Activated CD4-positive, alpha-beta T cell treated with anti-CD3 and anti-CD28 coated beads, Interleukin-2, amount 50 U/mL, for 24 hours (primary cell): ENCODE measurements at regions not wholly inside any gene's neighbourhood (a gene's known extent, or its start where the extent isn't known, plus 50 kb on each side); places are given as distances from the start of the nearest gene placed in this dataset.

Source experiments
- DNase-seq, 2 donors: peaks; one replicate each; pipeline ENCODE4 v3.0.0-alpha.2; 2020; ENCODE audit warnings: low read depth in 1 of 2, low spot score in 1 of 2

GRCh38 chr2:196479350-196479749 lies 160.2 kb upstream of the CCDC150 start:
- no peak for DNase-seq

- no peak for DNase-seq
Observed at GRCh38 chr2:196480653-196481323, 158.7 kb upstream of the CCDC150 start.

- DNase-seq, result no peak
Observed at GRCh38 chr2:196481324-196481697, 158.2 kb upstream of the CCDC150 start.

- DNase-seq, result no peak
Observed at GRCh38 chr2:196482119-196483065, 157.1 kb upstream of the CCDC150 start.

DNA sequence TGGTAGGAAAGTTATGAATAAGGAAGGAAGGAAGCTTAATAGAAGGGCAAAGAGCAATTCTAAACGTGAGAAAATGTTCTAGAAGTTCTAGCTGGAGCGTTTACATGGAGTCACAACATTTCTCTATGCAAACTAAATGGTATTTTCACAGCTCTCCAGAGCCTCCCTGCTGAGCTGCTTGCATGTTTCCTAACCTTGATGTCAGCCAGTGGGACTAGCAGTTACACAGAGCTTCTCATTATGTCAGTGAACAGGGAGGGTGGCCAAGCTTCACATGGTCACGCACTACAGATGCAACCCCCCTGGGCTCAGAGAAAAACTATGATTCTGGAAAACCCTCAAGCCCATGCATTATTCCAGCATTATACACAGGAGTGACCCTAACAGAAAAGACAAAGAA lies 153.4 kb upstream of the CCDC150 start:
- DNase-seq, result no peak

GRCh38 chr2:196487417-196487816 lies 152.1 kb upstream of the CCDC150 start:
- no peak for DNase-seq

GRCh38 chr2:196489371-196489770 lies 150.1 kb upstream of the CCDC150 start:
- no peak for DNase-seq

DNA sequence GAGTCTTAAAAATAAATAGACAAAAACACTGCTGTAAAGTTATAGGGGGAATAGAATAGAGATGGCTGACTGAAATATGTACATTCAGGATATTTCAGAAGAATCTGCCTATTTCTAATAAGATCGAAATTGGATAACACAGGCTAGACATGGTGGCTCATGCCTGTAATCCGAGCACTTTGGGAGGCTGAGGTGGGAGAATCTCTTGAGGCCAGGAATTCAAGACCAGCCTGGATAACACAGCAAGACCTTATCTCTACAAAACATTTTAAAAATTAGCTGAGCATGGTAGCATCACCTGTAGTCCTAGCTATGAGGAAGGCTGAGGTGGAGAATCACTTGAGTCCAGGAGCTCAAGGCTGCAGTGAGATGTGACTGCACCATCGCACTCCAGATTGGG lies 146.6 kb upstream of the CCDC150 start:
- DNase-seq, result no peak

- DNase-seq, result no peak
Observed at GRCh38 chr2:196498962-196499361, 140.6 kb upstream of the CCDC150 start.

DNA sequence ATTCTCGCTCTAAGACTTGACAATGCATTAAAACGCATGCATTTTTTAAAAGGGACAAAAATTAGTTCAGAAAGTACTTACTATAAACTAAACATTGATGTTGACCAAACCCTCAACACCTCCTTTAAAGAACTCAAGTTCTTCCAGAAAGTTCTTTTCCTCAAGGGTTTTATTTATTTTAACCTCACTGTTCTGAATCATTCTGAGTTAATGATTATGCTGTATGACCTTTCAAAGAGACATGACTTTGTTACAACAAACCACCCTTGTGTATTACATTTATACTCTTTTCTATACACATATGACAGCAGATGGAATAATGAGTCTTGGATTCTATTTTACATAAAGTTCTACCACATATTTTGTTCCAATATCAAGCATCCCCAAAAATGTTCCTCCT lies 139.8 kb upstream of the CCDC150 start:
- no peak for DNase-seq

DNA sequence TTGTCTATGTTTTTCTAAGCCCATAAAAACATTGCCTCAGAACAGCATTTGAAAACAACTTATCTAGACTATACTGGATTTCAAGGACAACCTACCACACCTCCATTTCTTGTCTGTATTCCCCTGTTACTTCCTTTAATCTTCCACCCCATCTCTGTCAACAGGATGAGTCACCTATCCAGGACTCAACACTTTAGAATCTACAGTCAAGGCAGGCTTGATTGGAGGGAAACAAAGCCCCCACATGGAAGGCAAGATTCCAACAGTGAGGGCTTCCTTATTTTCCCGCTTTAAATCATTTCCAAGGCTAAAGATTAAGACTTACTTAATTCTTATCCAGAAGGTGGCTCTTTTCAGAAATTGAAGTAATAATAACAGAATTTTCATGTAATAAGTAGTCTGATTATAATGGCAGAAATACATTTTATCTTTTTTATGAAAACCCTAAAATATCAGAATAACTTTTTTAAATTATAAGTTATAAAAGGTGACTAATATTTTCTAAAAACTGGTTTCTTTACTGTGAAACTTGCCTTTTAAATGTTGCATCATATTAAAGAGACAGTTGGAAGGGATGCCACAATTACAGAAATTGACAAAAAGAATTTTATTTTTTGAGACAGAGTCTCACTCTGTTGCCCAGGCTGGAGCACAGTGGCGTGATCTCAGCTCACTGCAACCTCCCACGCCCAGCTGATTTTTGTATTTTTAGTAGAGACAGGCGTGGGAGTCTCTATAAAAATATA lies 138.7 kb upstream of the CCDC150 start:
- no peak for DNase-seq

- no peak for DNase-seq
Observed at GRCh38 chr2:196501836-196502235, 137.7 kb upstream of the CCDC150 start.

- DNase-seq, result no peak
Observed at GRCh38 chr2:196502386-196502785, 137.1 kb upstream of the CCDC150 start.

GRCh38 chr2:196503398-196503797 lies 136.1 kb upstream of the CCDC150 start:
- no peak for DNase-seq

GRCh38 chr2:196504788-196505187 lies 134.7 kb upstream of the CCDC150 start:
- DNase-seq, result no peak

- DNase-seq, result no peak
Observed at GRCh38 chr2:196510246-196510645, 129.3 kb upstream of the CCDC150 start.

DNA sequence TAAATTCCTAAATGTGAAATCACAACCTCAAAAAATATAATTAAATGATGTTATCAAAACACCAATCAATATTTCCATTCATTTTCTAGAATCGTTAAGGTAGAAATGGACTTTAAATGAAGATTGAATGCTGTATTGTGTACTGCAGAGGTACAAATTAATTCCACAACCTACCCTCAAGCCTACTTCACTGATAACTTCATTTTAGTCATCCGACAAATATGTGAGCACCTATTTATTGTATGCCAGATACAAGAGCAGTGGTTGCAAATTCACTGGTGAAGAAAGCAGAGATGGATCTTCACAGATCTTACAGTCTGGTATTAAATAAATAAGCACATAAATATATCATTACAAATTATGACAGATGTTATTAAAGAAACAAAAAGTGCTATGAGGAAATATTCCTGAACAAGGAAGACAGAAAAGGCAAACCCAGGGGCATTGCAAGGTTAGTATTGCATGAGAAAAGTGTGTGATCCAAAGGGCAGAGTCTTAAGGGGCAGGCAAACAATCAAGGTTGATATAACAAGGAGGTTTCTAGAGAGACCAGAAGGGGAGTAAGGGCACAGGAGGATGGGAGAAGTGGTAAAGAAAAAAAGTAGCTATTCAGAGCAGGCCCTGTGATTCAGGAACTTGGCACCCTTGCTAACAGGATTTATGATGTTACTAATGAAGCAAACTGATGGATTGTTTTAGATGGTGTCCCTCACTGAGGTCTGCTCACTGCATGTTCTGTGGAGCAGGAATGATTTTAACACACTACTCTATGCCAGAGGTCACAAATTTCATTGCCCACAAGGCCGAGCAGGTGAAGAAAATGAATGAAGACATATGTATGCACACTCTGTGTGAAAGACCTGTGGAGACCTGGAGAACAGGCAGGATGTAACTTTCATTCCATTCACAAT lies 128.0 kb upstream of the CCDC150 start:
- DNase-seq, result no peak

DNA sequence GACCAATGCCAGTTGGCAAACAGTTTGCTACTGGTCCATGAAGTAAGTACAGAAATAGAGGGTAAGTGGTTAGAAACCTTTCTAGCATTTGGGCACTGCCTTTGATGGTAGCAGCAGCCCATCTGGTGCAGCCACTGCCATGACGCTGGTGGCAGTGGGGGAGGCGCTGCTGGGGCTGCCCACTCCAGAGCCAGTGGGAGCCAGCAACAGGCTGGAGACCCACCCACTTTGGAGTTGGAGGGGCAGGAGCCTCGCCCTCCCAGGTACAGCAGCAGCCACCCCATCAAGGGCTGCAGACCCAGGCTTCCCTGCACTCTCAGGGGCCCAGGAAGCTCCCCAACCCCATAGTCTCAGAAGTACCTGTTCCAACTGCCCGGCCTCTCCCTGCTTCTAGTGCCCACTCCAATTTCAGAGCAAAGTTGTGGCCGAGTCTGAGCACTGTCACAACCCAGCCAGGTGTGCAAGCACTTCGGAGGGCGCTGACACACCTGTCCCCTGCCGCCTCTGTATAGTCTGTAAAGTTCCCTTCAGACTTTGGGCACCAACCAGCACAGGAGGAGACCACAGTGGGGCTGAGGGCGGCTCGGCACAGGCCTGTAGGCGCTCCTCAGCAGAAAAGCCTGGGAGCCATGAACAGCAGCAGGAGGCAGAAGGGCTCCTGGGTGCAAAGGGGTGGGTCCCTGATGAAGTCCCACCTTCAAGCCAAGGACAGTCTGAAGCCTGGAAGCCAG lies 125.6 kb upstream of the CCDC150 start:
- no peak for DNase-seq

DNA sequence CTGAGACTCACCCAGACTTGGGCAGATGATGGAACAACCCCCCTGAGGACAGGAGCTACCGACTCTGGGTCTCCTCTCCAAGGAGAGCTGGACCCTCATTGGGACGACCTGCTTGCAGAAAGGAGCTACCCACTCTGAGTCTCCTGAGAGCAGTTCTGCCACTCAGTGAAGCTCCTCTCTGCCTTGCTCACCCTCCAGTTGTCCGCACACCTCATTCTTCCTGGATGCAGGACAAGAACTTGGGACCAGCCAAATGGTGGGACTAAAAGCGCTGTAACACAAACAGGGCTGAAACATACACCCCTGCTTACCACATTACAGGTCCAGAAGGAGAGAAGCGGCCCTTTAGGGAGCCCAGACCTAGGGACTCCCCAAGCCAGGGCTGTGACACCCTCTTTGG lies 124.9 kb upstream of the CCDC150 start:
- no peak for DNase-seq

- no peak for DNase-seq
Observed at GRCh38 chr2:196515051-196515450, 124.5 kb upstream of the CCDC150 start.
